ACHN (cell line): ENCODE measurements at regions not wholly inside any gene's neighbourhood (a gene's known extent, or its start where the extent isn't known, plus 50 kb on each side); places are given as distances from the start of the nearest gene placed in this dataset.
"Not testable (repeated sequence)": the region's sequence is repeated elsewhere in the genome, so short reads cannot be mapped to it uniquely, and the experiment has no call there.

Source experiments
- DNase-seq: peaks from one replicate; pipeline ENCODE4 v3.0.0-alpha.2; 2015
- in situ Hi-C: cut with HindIII; loops from 2 replicates; pipeline ENCODE4 v1.10.0; 2017; ENCODE audit warnings: low sequenced_read_pairs, low pct_ligation_motif_present, low pct_unique_long_range_greater_than_20kb

DNA sequence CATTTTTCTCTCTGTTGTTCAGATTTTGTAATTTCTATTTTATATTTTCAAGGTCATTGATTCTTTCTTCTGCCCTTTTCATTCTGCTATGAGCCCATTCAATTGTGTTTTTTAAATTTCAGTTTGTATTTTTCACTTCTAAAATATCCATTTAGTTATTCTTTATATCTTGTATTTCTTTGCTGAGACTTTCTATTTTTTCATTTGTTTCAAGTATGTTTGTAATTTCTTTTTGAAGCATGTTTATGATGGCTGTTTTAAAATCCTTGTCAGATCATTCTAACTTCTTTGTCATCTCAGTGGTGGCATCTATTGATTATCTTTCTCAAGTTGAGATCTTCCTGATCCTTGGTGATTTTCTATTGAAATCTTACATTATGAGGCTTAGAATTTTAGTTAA is 157.2 kb upstream of the USP9X start:
- no peak for DNase-seq
- in situ Hi-C loops = no loop called here

DNA sequence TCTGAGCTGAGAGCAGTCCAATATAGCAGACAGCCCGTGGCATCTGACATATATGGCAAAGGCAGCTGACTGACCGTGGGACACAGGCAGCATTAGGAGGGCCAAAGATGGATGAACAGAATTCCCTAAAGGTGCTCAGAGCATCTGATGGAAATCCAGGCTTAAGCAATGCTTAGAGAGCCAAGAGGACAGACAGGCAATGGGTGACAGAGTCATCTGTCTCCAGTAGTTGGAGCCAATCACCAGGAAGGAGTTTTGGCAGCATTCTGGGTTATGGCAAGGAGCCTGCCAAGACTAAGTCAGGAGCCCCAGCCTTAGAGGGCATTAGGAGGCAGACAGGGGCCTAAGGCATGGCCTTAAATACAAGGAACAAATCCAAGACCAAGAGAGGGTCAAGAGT is 153.3 kb upstream of the USP9X start:
- DNase-seq = no peak
- in situ Hi-C loops = no loop called here

GRCh38 chrX:40933132-40933705 is 152.0 kb upstream of the USP9X start:
- in situ Hi-C loops = no loop called here
- no peak for DNase-seq

GRCh38 chrX:40933706-40934425 is 151.4 kb upstream of the USP9X start:
- in situ Hi-C loops = no loop called here
- no peak for DNase-seq

GRCh38 chrX:40936827-40937226 is 148.4 kb upstream of the USP9X start:
- in situ Hi-C loops = no loop called here
- DNase-seq = no peak

DNA sequence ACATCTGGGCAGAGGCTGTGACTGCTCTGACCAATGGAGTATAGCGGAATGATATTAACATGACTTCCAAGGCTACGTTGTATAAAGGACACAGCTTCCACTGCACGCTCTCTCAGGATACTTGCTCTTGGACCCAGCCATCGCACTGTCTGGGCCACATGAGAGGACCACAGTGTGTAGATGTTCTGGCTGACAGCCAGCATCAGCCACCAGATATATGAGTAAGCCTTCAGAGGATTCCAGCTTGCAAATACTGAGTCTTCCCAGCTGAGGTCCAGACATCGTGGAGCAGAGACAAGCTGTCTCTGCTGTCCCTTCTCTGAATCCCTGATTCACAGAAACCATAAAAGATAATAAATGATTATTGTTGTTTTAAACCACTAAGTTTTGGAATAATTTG is 146.8 kb upstream of the USP9X start:
- in situ Hi-C loops = no loop called here
- DNase-seq = no peak

DNA sequence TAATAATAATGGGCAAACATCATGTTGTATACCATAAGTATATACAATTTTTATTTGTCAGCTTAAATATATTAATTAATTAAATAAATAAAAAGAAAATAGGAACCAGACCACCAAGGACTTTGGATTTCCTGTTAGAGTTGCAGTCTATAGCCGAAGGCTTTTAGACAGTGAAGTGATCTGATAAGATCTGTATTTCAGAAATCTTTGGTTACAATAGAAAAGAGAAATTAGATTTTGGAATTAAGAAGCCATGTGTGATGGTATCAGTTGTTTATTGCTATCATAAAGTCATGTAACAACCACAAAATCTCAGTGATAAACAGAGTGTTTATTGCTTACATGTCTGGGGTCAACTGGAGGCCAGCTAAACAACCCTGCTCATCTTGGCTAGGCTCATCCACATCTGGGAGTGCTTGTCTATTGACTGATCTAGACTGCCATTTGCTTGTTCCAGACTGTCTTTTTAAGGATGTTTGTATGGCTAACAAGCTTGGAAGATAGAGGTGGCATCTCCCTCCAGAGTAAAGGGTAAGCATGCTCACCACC is 142.1 kb upstream of the USP9X start:
- in situ Hi-C loops = no loop called here
- no peak for DNase-seq

DNA sequence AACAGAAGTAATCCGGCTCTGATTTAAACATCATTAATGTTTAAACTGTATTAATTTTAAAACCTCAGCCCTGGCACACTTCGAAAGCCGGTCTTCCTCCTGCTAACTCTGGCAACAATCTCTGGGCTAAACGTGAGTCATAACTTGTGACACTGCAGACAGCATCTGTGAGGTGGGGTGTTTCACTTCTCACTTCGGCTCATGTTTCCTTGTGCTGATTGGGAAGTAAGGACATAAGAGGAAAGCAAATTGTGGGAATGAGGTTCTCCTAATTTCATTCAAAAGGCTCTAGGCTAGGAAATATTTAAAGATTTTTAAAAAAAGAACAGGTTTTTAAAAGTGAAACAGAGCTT is 139.9 kb upstream of the USP9X start:
- peak; percentile 71 for DNase-seq
- in situ Hi-C loops = no loop called here

DNA sequence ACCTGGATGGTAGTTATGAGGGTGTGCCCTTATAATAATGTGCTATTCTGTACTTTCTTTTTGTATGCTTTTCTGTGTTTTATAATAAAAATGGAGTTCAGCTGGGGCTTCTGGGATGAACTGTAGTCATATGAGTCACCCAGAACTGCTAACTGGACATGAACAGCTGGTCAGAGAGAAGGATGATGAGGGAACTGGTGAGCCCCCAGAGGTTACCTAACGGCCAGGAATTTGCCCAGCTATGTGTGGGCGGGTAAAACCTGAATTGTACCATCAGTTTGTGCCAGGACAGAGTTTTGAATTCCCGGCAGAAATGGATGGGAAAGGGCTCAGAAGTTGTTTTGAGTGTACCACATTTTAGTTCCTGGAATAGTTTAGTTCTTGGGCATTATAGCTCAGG is 138.0 kb upstream of the USP9X start:
- in situ Hi-C loops = no loop called here
- no peak for DNase-seq

DNA sequence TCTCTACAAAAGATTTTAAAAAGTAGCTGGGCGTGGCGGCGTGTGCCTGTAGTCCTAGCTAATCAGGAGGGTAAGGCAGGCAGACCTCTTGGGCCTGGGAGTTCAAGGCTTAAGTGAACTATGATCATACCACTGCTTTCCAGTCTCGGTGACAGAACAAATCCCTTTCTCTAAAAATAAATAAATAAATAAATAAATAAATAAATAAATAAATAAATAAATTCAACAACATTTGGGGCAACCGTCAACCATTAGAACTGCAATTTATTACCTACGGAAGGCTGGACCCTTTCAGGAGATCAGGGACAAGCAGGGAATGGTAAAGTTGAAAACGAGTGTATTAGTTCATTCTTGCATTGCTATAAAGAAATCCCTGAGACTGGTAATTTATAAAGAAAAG is 136.2 kb upstream of the USP9X start:
- no peak for DNase-seq
- in situ Hi-C loops = no loop called here

GRCh38 chrX:40950546-40950945 is 134.7 kb upstream of the USP9X start:
- in situ Hi-C loops = no loop called here
- DNase-seq = no peak

- DNase-seq, in situ Hi-C loops: not testable (repeated sequence)
Observed at GRCh38 chrX:40951407-40951806, 133.8 kb upstream of the USP9X start.

DNA sequence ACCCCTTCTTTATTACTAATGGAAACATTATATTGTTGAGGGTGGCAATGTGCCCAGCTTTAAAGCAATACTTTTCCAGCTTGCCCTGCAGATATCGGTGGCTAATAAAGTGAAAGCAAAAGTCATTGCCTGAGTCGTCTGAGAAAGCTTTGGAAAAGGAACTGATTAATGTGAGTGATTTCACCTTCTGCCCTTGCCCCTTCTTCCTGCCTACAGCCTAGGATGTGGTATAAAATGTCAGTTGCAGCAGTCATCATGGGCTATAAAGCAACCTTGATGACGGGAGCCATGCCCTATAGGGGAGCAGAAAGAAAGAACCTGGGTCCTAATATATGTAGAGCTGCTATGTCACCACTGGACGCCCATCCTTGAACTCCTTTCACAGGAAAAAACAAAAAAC is 132.4 kb upstream of the USP9X start:
- in situ Hi-C loops = no loop called here
- DNase-seq = peak; percentile 16

- in situ Hi-C loops = no loop called here
- no peak for DNase-seq
Observed at GRCh38 chrX:40953369-40953768, 131.9 kb upstream of the USP9X start.

DNA sequence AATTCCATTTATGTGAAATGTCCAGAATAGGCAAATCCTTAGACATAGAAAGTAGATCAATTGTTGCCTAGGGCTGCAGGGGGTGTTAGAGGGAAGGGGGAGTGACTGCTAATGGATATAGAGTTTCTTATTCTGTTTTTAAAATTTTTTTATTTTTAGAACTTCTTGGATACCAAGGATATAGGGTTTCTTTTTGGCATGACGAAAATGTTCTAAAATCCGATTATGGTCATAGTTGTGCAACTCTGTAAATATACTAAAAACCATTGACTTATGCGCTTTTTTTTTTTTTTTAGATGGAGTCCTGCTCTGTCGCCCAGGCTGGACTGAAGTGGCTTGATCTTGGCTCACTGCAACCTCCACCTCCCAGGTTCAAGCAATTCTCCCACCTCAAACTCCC is 125.2 kb upstream of the USP9X start:
- in situ Hi-C loops = no loop called here

DNA sequence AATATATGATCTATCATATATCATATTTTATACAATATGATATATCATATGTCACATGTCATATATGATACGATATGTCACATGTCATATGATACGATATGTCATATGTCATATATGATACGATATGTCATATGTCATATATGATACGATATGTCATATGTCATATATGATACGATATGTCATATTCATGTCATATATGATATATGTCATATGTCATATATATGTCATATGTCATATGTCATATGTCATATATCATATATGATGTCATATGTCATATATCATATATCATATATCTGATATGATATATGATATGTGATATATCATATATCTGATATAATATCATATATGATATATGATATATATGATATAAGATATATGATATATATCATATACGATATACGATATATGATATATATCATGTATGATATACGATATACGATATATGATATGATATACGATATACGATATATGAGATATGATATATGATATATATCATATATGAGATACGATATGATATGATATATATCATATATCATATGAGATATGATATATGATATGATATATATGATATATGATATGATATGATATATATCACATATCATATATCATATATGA is 122.3 kb upstream of the USP9X start:
- no peak for DNase-seq
- in situ Hi-C loops = no loop called here

More for the DNA sequence above, 125.2 kb upstream of the USP9X start:
- no peak for DNase-seq

GRCh38 chrX:40964008-40964407 is 121.2 kb upstream of the USP9X start:
- in situ Hi-C loops = no loop called here
- no peak for DNase-seq

DNA sequence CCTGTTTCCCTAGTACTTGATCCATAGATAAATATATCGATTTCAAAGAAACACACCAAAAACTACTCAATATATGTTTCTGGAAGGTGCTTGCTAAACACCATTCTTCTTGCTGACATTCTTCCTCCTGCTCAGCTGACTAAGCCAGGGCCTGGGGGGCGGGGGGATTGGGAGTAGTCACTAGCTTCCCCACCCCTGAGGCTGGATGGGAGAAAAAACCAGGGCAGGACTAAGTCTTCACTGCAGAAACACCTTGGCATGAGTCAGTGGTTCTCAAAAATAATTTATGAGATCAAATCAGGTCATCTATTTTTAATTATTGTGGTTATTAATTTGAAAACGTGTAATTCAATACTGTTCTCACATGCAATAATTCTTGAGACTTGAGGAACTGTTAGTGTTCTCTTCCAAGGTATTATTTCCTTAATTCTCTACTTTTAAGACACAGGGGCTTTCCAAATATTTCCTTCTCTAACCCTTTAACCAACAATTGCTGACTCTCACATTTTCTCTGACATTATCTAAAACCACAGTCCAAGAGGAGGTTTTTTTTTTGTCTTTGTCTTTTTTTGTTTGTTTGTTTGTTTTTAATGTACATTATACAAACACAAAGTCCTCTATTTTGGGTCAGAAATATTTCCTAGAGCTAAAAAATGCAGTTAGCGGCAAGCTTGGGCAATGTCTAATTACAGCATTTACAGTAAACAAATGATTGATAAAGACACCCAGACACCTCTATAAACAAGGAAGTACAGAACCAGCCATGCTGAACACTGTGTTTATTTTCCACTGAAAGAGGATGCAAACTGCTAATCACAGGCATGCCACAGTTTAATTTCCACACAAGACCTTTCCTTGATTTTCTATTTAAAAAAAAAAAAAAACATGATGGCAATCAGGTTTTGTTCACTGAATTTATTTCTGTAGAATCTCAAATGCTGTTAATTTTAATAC is 120.3 kb upstream of the USP9X start:
- in situ Hi-C loops = no loop called here
- no peak for DNase-seq
